Hindlimb muscle (tissue), 1 donor: ENCODE measurements at regions not wholly inside any gene's neighbourhood (a gene's known extent, or its start where the extent isn't known, plus 50 kb on each side); places are given as distances from the start of the nearest gene placed in this dataset.

Experiments used
- DNase-seq: peaks from one replicate; pipeline ENCODE4 v3.0.0-alpha.2; 2013

DNA sequence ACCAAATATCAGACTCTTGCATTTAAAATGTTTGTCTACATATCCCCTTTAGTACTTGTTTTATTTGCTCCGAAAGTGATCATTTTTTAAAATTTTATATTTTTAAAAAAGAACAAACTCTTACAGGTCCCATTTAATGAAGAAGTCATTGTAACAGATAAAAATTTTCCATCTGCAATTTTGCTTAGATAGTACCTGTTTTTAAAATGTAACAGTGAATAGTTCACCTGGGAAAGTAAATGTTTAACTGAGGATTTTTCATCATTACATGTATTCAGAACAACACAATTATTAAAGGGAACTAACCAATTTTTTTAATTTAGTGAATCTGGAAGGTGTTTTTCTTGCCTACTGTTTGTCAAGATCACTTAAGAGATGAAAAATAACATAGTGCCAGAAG is 1099.5 kb upstream of the PHF14 start:
- no peak for DNase-seq

DNA sequence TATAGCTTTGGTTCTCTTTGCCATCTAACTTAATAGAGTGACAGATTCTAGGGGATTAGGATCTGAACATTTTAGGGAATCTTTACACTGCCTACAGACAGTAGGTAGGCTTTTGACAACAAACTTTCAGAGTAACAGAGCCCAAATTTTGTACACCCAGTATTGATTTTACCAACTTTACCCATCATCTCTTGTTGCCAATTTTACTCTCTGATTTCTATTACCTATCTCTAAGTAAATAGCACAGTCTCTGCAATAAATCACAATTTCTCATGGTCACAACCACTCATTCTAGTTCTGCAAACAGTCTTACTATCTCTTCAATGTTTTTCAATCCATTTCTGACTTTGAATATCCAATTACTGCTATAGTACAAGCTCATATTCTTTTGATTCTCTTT is 1097.6 kb upstream of the PHF14 start:
- DNase-seq: no peak

DNA sequence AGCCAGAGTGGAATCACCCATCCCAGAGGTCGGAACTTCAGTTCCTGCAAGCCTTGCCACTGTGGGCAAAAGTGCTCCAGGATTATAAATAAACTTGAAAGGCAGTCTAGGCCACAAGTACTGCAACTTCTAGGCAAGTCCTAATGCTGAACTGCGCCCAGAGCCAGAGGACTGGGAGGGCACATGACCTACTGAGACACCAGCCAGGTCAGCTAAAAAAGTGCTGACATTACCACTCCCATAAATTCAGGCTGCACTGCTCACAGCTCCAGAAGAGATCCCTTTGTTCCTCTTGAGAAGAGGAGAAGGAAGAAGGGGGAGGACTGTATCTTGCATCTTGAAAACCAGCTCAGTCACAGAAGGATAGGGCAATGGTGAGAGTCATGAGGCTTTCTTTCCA is 1084.1 kb upstream of the PHF14 start:
- no peak for DNase-seq

DNA sequence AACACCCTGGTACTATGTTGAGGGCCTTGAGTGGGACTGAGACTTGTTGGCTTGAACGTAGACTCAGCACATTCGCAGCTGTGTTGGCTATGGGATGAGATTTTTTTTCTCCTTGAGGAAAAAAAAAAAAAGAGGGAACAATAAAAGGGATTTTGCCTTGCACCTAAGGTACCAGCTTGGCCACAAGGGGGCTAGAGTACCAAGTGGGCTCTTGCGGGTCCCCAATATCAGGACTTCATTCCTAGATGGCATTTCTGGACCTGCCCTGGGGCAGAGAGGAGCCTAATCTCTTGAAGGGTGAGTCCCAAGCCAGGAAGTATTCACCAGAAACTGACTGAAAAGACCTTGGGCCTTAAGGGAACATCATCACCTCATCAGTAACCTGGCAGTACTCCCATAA is 1083.6 kb upstream of the PHF14 start:
- DNase-seq: no peak

DNA sequence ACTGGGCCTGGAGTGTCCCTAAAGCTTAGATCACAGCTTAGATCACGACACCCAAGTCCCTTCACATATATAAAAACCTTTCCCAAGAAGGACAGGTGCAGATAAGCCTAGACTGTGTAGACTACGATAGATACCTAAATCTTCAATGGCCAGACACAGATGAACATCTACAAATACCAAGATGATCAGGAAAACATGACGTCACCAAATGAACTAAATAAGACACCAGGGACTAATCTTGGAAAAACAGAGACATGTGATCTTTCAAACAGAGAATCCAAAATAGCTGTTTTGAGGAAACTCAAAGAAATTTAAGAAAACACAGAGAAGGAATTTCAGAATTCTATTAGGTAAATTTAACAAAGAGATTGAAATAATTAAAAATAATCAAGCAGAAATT is 1082.6 kb upstream of the PHF14 start:
- no peak for DNase-seq

DNA sequence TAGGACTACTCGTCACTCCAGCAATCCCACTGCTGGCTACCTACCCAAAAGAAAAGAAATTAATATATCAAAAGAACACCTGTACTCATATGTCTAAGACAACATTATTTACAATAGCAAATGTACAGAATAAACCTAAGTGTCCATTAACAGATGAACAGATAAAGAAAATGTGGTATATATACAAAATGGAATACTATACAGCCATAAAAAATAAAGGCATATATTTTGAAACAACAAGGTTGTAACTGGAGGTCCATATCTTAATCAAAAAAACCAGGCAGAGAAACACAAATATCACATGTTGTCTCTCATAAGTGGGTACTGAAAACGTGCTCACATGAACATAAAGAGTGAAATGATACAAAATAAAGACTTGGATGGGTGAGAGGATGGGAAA is 1073.3 kb upstream of the PHF14 start:
- no peak for DNase-seq

DNA sequence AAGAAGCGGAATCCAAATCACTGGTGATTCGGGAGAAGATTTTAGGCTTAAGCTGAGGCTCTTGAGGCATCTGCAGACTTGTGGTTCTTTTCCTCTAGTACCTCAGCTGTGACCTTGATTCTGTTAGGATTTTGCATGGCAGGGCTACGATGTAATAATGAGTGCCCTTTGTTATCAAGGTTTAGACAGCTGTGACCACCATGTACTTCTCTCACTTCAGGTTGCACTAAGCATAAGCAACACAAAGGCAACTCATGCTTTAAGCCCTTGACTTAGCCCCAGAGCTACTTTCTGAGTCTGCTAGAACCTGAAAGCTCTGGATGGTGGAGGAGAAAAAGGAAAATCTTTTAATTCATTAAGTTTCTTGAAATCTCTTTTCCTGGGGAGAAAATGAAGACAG is 1052.3 kb upstream of the PHF14 start:
- DNase-seq: no peak

DNA sequence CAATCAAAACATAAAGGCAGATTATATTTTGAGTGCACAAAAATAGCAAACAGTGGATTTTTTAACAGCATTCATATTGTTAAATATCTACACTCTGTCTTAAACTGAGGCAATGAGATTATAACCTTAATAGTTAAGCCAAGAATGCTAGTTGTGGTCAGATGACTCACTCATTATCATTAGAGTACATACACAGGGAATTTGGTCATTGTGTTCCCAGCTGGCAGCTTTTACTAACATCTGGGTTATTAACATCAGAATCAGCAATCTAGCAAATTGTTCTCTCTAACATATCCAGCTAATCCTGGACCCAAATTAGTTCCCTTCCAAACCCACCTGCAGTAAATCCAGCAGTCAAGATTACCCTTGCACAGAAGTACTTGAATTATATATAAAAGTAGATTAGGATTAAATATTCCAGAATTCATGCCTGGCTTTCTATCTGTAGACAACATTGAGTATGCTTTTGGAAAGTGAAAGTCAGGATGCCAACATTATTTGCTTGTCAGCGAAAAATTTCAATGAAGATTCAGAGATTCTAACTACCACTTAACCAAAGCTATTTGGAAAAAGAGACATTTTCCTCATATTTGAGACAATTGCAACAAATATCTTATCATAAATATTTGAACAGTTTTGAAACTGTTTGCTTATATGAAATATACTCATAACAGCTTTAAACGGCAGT is 1035.6 kb upstream of the PHF14 start:
- DNase-seq: no peak

DNA sequence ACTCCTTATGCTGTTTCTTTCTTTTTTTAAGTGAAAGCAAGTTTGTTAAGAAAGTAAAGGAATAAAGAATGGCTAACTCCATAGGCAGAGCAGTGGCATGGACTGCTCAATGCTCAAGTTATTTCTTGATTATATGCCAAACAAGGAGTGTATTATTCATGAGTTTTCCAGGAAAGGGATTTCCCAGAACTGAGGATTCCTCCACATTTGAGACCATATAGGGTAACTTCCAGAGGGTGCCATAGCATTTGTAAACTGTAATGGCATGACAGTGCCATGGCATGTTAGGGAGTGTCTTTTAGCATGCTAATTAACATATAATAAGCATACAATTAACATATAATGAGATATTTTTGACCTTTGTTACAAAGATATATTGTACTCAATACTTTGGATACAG is 1034.5 kb upstream of the PHF14 start:
- no peak for DNase-seq

DNA sequence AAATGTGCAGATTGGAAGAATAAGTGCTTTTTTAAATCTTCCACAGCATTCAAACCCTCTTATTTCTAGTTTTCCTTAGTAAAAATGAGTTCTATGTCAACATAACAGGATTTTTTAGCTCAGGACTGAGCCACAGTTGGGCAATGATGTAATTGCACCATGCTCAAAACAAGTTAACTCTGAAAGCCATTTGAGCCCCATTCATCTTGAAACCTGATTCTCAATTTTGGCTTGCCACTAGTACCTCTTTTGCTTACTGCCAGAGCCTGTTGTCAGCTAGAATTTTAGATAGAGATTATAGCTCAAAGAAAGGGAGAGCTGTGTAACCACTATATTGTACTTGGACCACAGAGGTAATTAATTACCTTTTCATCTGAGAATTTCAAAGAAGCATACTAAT is 1028.5 kb upstream of the PHF14 start:
- no peak for DNase-seq

DNA sequence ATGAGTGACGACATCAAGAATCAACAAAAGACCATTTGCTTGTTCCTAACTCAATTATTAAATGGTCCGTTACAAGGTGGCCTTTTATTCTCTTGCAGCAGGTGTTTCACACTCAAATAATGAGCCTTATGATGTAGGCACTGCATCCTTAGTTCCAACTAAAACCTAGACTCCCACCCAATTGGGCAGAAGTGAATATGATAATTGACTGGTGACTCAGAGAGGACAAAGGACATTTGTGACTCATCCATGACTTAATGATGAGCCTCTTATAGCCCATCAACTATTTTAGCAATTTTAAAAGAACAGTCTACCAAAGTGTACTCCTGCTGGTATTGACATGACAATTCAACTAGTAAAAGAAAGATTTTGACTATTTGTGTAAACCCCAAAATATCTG is 1027.8 kb upstream of the PHF14 start:
- DNase-seq: no peak

DNA sequence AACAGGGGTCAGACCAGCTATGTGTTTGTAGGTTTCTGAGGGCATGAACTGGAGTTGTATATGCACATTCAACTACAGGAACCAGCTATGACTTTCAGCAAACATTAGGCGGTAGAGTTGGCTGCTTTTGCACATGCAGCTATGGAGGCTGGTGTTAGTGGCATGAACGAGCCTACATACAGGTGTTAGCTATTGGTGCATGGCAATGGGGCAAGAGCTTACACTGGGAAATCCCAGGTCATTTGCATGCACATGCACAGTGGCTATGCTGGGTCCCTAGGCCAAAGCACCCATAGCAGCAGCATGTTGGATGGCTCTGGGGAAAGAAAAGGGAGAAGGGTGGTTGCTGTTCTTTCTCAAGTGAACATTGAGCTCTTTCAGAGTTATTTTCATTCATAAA is 1018.5 kb upstream of the PHF14 start:
- no peak for DNase-seq

DNA sequence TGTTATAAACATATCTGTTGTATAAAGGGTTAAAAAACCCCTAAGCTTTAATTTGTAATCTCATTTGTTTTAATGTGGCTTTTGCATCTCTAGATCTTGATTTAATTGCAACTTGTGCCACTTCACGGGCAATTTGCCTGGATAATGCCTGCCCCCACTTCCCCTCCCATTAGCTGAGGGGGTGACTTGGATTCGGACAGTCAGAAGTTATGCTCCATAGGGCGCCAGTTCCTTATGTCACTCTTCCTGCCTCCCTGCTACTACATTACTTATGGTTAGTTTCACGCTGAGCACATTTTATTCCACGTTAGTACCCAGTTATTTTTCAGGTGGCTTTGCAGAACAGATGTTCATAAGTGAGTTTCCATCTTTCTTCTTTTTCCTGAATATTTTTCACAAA is 1015.2 kb upstream of the PHF14 start:
- DNase-seq: no peak

DNA sequence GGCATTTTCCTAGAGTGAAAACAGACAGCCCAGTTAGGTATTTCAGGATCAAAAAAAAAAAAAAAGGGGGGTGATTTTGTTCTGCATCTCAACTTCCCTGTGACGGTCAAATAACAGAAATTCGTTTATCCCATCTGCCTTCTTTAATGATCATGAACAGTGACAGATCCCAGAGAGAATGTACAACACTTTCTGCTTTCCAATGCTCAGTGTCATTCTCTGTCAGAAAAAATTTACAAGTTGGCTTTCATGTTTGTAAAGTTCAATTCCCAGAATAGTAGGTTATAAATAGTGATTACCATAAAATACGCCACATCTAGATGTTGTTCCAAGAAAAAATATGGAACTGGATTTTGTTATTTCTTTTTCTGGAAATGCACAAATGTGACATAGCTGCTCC is 1013.2 kb upstream of the PHF14 start:
- no peak for DNase-seq

DNA sequence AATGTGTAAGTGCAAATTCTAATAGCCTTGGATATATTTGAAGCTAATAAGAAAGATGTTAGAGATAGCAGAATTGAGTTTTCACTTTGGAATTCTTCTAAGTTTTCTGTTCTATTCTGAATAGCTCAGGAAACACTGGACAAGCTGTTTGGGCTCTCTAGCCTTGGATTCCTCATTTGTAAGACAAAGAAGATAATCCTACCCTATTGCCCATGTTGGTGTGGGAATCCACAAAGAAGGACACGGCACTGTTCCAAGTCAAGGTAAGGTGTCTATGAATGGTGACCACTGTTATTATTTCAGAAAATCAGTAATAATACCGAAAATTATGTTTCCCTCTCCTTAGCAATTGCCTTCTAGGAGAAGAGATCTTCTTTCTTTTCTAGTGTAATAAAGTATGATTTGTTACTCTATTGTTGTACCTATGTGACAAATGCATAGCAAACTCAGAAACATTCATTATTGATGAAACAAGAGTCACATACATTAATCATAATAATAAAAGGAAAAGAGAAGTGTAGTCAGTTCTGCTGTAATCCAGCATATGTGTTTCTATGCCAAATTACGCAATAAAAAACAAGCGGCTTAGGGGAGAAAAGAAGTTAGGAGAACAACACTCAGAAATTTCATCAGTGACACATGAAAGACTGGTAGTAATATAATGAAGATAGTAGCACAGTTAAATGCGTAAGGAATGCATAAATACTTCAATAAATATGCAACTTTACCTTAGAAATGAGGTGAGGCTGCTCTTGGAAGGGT is 1012.3 kb upstream of the PHF14 start:
- no peak for DNase-seq

DNA sequence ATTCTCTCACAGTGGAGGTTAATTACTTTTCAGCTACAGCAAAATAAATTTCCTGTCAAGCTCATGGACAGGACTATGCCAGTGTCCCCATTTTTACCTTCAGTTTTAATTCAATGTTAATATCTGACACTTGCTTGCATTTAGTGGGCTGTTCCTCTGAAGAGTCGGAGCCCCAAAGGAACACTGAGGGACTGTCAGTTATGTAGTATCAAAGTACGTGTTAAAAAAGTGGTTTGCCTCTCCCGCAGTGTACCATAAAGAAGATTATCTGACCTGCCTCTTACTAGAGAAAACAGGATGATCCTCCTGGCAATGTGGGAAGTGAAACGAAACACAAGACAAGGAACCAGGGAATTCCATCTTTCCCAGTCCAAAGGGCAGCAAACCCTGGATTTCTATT is 1010.9 kb upstream of the PHF14 start:
- DNase-seq: no peak

DNA sequence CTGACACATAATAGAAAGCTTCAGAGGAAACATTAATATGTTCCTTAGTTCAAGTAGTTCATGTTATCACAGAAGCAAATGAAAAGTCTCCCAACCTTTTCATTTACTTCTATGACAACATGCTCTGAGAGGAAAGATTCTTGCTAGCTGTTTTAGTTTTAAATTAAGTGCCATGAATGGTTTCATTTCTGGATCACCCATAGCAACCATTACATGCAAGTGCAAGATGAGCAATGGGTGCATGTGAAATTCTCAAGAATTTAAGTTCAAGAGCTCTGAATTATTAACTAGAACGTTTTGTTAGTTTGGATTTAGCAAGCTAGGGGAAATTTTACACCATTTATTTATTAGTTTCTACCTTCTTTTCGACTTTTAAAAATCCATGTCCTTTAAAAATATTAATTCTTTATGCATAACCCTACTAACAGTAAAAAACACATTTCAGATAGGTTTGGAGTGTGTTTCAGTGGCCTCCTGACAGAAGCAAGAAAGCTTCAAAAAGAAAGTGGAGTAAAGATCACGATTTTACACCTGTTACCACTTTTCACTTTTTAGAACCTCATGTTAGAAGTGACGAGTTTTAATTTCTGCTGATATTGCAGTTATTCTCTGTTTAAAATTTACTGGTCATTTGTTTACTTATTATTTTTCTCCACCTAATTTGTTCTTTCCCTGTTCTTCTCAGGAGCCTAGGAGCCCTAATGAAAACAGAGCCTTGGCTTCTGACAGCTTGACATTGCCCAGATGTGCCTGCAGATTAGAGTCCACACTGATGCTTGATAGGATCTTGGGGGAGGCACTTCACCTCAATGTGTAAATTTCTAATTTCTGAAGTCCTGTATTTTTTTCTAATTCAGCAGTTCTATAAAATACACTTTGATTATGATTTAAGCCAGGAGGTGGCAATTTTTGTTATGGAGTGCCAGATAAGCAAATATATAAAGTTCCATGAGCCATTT is 995.3 kb upstream of the PHF14 start:
- no peak for DNase-seq

DNA sequence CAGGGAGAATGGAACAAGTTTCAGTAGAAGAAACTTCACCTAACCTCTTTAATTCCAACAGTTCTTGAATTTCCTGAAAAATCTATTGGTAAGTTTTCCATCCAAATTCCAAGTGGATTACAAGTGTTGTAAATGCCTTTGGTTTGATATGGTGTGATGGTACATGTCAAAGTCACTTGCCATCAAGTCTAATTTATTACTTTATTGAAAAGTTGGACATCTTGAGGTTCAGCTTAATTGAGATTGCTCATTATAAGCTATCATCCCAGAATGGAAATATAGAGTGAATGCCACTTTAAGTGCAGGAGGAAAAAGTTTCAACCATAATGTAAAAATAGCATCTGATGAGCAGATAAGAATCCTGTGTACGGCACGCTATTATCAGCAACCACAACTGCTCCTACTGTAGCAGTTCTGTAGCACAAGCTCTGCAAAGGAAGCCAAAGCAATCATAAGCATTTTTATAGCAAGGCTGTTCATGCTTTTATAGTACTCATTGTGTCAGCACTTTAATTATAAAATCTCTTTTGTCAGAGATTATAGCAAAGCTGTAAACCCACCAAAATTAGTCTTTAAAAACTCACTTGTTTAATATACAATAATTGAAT is 991.8 kb upstream of the PHF14 start:
- no peak for DNase-seq

DNA sequence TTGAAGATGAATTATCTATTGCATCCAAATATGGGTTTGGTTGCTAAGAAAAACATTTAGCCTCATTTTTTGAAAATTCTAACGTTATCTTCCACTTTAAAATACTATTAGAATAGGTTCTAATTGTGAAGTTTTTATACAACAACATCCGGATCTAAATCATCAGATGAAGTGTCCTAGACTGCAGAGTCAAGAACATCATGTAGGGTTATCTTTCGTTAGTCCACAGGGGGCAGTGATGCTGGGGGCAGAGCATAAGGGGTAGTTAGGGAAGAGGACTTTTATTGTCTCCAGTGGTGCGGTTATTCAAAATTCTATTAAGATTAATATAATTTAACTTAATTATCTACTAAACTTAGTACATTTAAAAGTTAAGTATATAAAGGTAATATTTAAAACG is 990.6 kb upstream of the PHF14 start:
- DNase-seq: no peak

DNA sequence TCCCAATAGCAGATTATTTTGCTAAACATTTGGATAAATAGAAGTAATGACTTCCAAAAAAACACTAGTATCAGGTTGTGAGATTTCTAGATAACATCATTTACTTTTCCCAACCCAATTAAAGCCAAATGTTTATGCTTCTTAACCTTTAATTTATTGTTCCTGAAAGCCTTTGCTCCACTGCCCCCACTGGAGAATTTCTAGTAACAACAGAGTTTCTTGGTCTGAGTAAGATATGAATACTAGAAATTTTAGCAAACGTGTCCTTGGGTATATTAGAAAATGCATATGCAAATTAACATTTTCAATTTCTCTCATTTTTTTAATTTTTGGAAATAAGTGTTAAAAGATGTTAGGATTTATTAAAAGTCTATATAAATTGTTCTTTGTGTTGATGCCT is 958.0 kb upstream of the PHF14 start:
- no peak for DNase-seq

DNA sequence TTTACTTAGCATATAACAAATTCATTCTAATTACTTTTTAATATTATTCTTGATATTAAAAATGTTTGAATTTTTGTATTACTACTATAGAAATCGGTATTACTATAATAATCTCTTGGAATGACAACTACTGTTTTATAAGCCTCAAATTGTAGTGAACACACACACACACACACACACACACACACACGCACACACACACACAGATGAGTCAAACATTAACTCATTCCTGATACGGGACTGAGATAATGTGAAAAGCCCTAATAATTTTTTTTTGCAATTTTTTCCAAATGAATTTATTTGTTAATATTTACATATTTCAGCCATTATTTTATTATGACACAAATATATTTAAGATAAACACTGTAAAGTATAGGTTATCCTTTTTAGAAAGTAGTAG is 951.2 kb upstream of the PHF14 start:
- DNase-seq: no peak

DNA sequence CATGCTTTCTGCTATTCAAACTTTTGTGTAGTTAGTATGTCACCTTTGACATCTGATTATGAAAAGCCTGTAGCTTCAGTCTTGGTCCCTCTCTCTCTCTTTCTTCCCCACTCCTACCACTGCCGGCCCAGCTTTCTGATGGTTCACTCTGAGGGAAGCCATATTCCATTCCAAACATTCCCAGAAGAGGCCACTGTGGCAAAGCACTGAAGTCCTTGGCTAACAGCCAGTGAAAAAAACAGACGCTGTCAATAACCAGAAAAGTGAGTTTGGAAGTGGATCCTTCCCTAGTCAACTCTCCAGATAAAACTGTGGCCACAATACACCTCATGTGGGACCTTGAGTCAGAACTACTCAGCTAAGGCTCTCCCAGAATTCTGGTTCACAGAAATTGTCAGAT is 950.7 kb upstream of the PHF14 start:
- no peak for DNase-seq
